SK-N-SH (cell line): ENCODE measurements at regions not wholly inside any gene's neighbourhood (a gene's known extent, or its start where the extent isn't known, plus 50 kb on each side); places are given as distances from the start of the nearest gene placed in this dataset.

Source experiments
- EP300 ChIP-seq, 2 experiments: IDR thresholded peaks; 2 replicates each; pipeline versions ENCODE4 v1.4.0 to v1.6.1; 2012; ENCODE audit warnings: borderline replicate concordance in 1 of 2, low read depth in 1 of 2, low read length in 1 of 2
- FOSL2 ChIP-seq: IDR thresholded peaks from 2 replicates; pipeline ENCODE4 v1.4.0; 2012; ENCODE audit warnings: low read depth, mild to moderate bottlenecking, moderate library complexity, borderline replicate concordance
- MXI1 ChIP-seq: IDR thresholded peaks from 2 replicates; pipeline ENCODE4 v1.6.1; 2012; ENCODE audit warnings: mild to moderate bottlenecking, low read depth, low read length, improper control_type of control experiment
- POLR2AphosphoS5 ChIP-seq: IDR thresholded peaks from 2 replicates; pipeline ENCODE4 v1.6.1; 2012; ENCODE audit warnings: low read depth, low read length
- REST ChIP-seq: IDR thresholded peaks from 2 replicates; pipeline ENCODE4 v1.6.1; 2012; ENCODE audit warnings: mild to moderate bottlenecking, low read depth, low read length, moderate library complexity
- RFX5 ChIP-seq: IDR thresholded peaks from 2 replicates; pipeline ENCODE4 v1.6.1; 2012; ENCODE audit warnings: mild to moderate bottlenecking, improper control_type of control experiment, low read length
- SIN3A ChIP-seq: IDR thresholded peaks from 2 replicates; pipeline ENCODE4 v1.6.1; 2012; ENCODE audit warnings: low read depth, mild to moderate bottlenecking, low read length, moderate library complexity, borderline replicate concordance
- TCF12 ChIP-seq: IDR thresholded peaks from 2 replicates; pipeline ENCODE4 v1.4.0; 2012
- YY1 ChIP-seq: IDR thresholded peaks from 2 replicates; pipeline ENCODE4 v1.4.0; 2012; ENCODE audit warnings: low read depth, mild to moderate bottlenecking
- TF ChIP-seq, protein P1 (sequence below): fragments of 200-600 bp; sonication (generic); IDR thresholded peaks from 2 replicates; pipeline ENCODE4 v1.6.1; 2017; ENCODE audit warnings: antibody characterized with exemption, mild to moderate bottlenecking, moderate library complexity
- TF ChIP-seq, protein P2 (sequence below): fragments of 150-350 bp; IDR thresholded peaks from 2 replicates; pipeline ENCODE4 v1.6.1; 2016; ENCODE audit warnings: mild to moderate bottlenecking, low read depth, low read length

- TF ChIP-seq, protein P1, sequence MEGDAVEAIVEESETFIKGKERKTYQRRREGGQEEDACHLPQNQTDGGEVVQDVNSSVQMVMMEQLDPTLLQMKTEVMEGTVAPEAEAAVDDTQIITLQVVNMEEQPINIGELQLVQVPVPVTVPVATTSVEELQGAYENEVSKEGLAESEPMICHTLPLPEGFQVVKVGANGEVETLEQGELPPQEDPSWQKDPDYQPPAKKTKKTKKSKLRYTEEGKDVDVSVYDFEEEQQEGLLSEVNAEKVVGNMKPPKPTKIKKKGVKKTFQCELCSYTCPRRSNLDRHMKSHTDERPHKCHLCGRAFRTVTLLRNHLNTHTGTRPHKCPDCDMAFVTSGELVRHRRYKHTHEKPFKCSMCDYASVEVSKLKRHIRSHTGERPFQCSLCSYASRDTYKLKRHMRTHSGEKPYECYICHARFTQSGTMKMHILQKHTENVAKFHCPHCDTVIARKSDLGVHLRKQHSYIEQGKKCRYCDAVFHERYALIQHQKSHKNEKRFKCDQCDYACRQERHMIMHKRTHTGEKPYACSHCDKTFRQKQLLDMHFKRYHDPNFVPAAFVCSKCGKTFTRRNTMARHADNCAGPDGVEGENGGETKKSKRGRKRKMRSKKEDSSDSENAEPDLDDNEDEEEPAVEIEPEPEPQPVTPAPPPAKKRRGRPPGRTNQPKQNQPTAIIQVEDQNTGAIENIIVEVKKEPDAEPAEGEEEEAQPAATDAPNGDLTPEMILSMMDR: no peak
- TF ChIP-seq, protein P2, sequence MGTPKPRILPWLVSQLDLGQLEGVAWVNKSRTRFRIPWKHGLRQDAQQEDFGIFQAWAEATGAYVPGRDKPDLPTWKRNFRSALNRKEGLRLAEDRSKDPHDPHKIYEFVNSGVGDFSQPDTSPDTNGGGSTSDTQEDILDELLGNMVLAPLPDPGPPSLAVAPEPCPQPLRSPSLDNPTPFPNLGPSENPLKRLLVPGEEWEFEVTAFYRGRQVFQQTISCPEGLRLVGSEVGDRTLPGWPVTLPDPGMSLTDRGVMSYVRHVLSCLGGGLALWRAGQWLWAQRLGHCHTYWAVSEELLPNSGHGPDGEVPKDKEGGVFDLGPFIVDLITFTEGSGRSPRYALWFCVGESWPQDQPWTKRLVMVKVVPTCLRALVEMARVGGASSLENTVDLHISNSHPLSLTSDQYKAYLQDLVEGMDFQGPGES: no peak
- TF ChIP-seq SIN3A (no peak), YY1 (no peak), RFX5 (no peak), MXI1 (no peak), REST (no peak), EP300 (IDR thresholded peaks at IDR 0.05; ENCODE audit: borderline replicate concordance in 1 of 2, low read depth in 1 of 2, low read length in 1 of 2) (no peak), FOSL2 (no peak), POLR2AphosphoS5 (no peak), TCF12 (no peak)
Measured at GRCh38 chr1:38225745-38226144, 179.2 kb upstream of the POU3F1 start.
